NOMO-1 treated with DMSO at 0.1 percent for 48 hours (cell line): ENCODE measurements at regions not wholly inside any gene's neighbourhood (a gene's known extent, or its start where the extent isn't known, plus 50 kb on each side); places are given as distances from the start of the nearest gene placed in this dataset.
"Not testable (repeated sequence)": the region's sequence is repeated elsewhere in the genome, so short reads cannot be mapped to it uniquely, and the experiment has no call there.

Experiments used
- DNase-seq: peaks from one replicate; lab custom pipeline; 2025; ENCODE audit not compliant: unreplicated experiment; lab: John Stamatoyannopoulos, UW

- no peak for DNase-seq
Measured at GRCh38 chr20:48146308-48146707, 361.0 kb upstream of the SULF2 start.

DNA sequence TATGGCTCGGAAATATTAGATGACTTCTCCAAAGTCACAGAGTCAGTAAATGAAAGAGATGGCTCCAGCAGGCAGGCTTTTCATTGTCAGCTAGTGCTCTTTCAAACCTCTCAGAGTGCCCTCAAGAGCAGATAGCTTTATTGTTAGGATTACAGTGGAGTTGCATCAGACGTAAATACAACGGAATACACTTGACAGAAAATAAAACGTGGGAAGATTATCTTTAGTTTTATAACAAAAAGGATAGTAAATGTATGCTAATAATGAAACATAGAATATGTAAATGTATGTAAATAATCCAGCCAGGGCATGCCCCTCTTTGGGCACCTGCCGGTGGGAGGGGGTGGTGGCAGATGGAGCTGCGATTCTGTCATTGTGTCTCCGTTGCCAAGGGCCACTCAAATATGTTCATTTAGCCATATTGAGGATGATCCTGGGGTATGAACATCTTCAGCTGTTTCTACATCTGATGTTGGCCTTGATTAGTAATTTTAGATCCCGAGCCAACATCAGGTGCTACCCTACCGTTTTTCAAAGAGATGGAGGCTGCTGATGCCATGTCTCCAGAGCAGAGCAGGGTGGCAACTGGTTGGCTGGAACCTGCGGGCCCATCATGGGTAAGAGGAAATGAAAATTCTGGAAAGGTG lies 358.3 kb upstream of the SULF2 start:
- DNase-seq, result no peak

- DNase-seq, result no peak
Measured at GRCh38 chr20:48142516-48142773, 357.2 kb upstream of the SULF2 start.

- no peak for DNase-seq
Measured at GRCh38 chr20:48141660-48142515, 356.6 kb upstream of the SULF2 start.

GRCh38 chr20:48139262-48140041 lies 354.2 kb upstream of the SULF2 start:
- DNase-seq, result no peak

DNA sequence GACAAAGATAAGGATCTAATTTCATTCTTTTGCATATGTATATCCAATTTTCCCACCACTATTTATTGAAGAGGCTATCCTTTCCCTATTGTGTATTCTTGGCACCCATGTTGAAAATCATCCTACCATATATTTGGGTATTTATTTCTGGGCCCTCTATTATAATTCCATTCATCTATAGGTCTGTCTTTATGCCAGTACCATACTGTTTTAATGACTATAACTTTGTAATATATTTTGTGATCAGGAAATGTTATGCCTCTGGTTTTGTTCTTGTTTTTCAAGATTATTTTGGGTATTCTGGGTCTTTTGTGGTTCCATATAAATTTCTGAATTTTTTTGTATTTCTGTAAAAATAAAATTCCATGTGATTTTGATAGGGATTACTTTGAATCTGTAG lies 347.6 kb upstream of the SULF2 start:
- DNase-seq, result no peak

- DNase-seq, result no peak
Measured at GRCh38 chr20:48131581-48131980, 346.3 kb upstream of the SULF2 start.

GRCh38 chr20:48129345-48129942 lies 344.2 kb upstream of the SULF2 start:
- DNase-seq, result no peak

GRCh38 chr20:48128436-48128835 lies 343.2 kb upstream of the SULF2 start:
- no peak for DNase-seq

DNA sequence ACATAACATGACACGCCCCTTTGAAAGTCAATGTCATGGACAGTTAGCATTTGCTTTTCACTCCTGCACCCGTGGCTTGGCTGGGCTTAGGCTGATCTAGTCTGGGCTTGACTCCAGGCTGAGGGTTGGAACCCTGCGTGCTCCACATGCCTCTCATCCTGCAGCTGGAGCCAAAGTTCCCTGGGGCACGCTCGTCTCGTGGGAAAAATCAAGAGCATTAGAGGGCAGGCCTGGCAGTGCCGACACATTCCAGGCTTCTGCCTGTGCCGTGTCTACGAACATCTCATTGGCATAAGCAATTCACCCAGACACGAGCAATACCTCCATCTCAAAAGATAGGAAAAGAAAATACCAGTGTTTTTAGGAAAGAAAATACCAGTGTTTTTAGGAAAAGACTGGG lies 342.7 kb upstream of the SULF2 start:
- not testable (repeated sequence) for DNase-seq

DNA sequence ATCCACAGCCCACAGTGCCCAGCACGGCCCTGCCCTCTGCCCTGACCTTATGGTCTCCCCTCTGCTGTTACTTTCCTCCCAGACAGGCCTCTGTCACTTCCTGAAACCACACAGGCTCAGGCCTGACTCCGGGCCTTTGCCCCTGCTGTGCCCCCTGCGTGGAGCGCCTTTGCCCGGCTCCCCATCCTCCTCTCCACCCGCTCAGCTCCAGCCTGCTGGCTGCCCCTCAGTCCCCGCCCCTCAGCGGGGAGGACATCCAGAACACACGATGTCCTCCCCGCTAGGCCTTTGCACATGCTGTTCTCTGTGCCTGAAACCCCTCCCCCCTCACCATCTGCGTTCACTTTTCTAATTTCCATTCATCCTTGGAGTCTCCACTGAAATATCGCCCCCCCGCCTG lies 341.9 kb upstream of the SULF2 start:
- not testable (repeated sequence) for DNase-seq

- DNase-seq, result no peak
Measured at GRCh38 chr20:48126227-48126740, 341.0 kb upstream of the SULF2 start.

GRCh38 chr20:48124960-48125359 lies 339.7 kb upstream of the SULF2 start:
- DNase-seq, result no peak

- no peak for DNase-seq
Measured at GRCh38 chr20:48124181-48124782, 339.0 kb upstream of the SULF2 start.

DNA sequence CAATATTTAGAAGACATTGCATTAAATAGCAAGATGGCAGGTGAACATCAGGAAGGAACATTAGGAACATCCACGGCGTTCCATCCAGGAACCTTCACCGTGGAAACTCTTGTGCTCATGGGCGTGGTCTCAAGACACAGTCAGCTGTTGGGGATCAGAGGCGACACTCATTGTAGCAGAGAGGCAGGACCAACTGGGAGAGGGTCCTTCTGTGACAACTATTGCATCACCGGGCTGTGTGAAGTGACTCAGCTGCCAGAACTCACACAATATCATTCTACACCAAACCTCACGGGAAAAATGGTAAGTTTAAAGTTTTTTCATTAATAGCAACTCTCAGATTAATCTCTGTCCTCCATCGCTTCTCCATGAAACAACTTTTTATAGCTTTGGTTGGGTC lies 334.8 kb upstream of the SULF2 start:
- no peak for DNase-seq

GRCh38 chr20:48119389-48119788 lies 334.1 kb upstream of the SULF2 start:
- DNase-seq, result not testable (repeated sequence)

DNA sequence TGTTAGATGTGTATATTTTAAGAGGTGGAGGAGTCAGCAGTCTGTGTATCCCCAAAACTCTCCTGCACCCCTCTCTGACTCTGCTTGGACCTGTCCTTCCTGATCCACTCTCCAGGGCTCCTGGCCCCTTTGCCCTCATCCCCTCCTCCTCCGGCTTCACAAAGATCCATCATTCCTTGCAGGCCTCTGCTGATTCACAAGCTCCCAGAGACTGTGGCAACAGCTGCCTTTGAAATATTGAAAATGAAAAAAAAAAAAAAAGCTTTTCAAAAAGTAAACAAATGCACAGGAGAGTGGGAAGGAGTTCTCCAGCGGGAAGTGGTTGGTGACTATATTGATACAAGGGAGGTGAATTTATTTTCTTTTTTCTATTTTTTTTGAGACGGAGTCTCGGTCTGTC lies 330.2 kb upstream of the SULF2 start:
- no peak for DNase-seq

- no peak for DNase-seq
Measured at GRCh38 chr20:48107560-48107959, 322.3 kb upstream of the SULF2 start.

DNA sequence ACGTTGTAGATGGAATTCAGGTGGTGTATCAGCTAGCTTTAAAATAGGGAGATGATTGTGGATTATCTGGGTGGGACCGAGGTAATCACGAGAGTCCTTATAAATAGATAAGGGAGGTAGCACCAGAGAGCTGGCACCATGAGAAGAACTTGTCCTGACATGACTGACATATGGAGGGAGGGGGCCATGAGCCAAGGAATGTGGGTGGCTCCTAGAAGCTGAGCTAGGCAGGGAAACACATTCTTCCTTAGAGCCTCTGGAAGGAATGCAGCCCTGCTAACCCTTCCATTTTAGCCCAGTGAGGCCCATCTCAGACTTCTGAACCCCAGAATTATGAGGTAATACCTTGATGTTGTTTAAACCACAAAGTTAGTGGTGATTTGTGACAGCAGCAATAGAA lies 321.1 kb upstream of the SULF2 start:
- no peak for DNase-seq

- no peak for DNase-seq
Measured at GRCh38 chr20:48105526-48105925, 320.2 kb upstream of the SULF2 start.
